ENCODE measurements at regions not wholly inside any gene's neighbourhood (a gene's known extent, or its start where the extent isn't known, plus 50 kb on each side); places are given as distances from the start of the nearest gene placed in this dataset.

- H3K4me1 ChIP-seq = no peaks in the 10 kb centered on the region
- ATAC-seq (no peak), DNase-seq (no peak)
- H3K9me3 ChIP-seq = peaks cover 10% of the 10 kb centered on the region
- H3K27me3 ChIP-seq (ENCODE audit: low read depth) = no peaks in the 10 kb centered on the region
- no peak overlapping the region for H3K4me3 ChIP-seq
- TF ChIP-seq CTCF (IDR thresholded peaks at IDR 0.05) = no peak
- intact Hi-C loops (cut with DNase I) = no loop called here
- no peak overlapping the region for H3K27ac ChIP-seq
- H3K36me3 ChIP-seq = no peaks in the 10 kb centered on the region
Measured at GRCh38 chr12:90183201-90183600, 474.6 kb upstream of the ATP2B1 start.

- Histone ChIP-seq H3K9me3 (peaks cover 10% of the 10 kb centered on the region), H3K27ac (no peak overlapping the region)
- DNase-seq = no peak
Measured at GRCh38 chr12:90181216-90181615, 472.6 kb upstream of the ATP2B1 start.

GRCh38 chr12:90174956-90175355 is 466.3 kb upstream of the ATP2B1 start:
- no peak overlapping the region for H3K27ac ChIP-seq
- H3K9me3 ChIP-seq = no peaks in the 10 kb centered on the region
- H3K27me3 ChIP-seq (ENCODE audit: low read depth) = no peaks in the 10 kb centered on the region
- intact Hi-C loops (cut with DNase I) = no loop called here
- H3K36me3 ChIP-seq = no peaks in the 10 kb centered on the region
- no peak for DNase-seq
- no peak for TF ChIP-seq CTCF (IDR thresholded peaks at IDR 0.05)
- no peak for ATAC-seq
- H3K4me1 ChIP-seq = no peaks in the 10 kb centered on the region
- no peak overlapping the region for H3K4me3 ChIP-seq

More at GRCh38 chr12:90181216-90181615, 472.6 kb upstream of the ATP2B1 start:
- Histone ChIP-seq H3K4me3 (no peak overlapping the region), H3K36me3 (no peaks in the 10 kb centered on the region), H3K4me1 (no peaks in the 10 kb centered on the region), H3K27me3 (ENCODE audit: low read depth) (no peaks in the 10 kb centered on the region)
- intact Hi-C loops (cut with DNase I) = no loop called here
- TF ChIP-seq CTCF (IDR thresholded peaks at IDR 0.05) = no peak
- ATAC-seq = no peak

- Histone ChIP-seq H3K4me1 (no peaks in the 10 kb centered on the region), H3K9me3 (no peaks in the 10 kb centered on the region), H3K27ac (no peak overlapping the region), H3K27me3 (ENCODE audit: low read depth) (no peaks in the 10 kb centered on the region), H3K36me3 (no peaks in the 10 kb centered on the region), H3K4me3 (no peak overlapping the region)
- DNase-seq (no peak), ATAC-seq (no peak)
- TF ChIP-seq CTCF (IDR thresholded peaks at IDR 0.05) = no peak
- intact Hi-C loops (cut with DNase I) = no loop called here
Measured at GRCh38 chr12:90174198-90174510, 465.5 kb upstream of the ATP2B1 start.

GRCh38 chr12:90173499-90174197 is 465.0 kb upstream of the ATP2B1 start:
- Histone ChIP-seq H3K9me3 (no peaks in the 10 kb centered on the region), H3K27me3 (ENCODE audit: low read depth) (no peaks in the 10 kb centered on the region), H3K4me1 (no peaks in the 10 kb centered on the region), H3K4me3 (no peak overlapping the region), H3K36me3 (no peaks in the 10 kb centered on the region), H3K27ac (no peak overlapping the region)
- TF ChIP-seq CTCF (IDR thresholded peaks at IDR 0.05) = no peak
- DNase-seq = no peak
- ATAC-seq = no peak
- intact Hi-C loops (cut with DNase I) = no loop called here
